H1 (cell line): ENCODE measurements at regions not wholly inside any gene's neighbourhood (a gene's known extent, or its start where the extent isn't known, plus 50 kb on each side); places are given as distances from the start of the nearest gene placed in this dataset.

Experiments used
- CTCF ChIA-PET: fragments of 300-600 bp; sonication (Branson Sonifier 250); formaldehyde crosslinking; loops from one replicate; lab custom pipeline; 2021; ENCODE audit not compliant: partially characterized antibody; lab: Charles Lee
- POLR2A ChIA-PET: fragments of 300-600 bp; sonication (Branson Sonifier 250); formaldehyde crosslinking; loops from one replicate; lab custom pipeline; 2021; ENCODE audit warnings: inconsistent platforms; ENCODE audit not compliant: partially characterized antibody; lab: Charles Lee
- DNase-seq, 2 experiments: peaks; one replicate each; pipeline versions ENCODE4 v3.0.0 to v3.0.0-alpha.2; 2010 to 2022; ENCODE audit warnings: low spot score in 2 of 2, low read depth in 1 of 2, mixed read lengths in 1 of 2
- FAIRE-seq: peaks from 2 replicates; lab custom pipeline; 2011; peaks lifted over from hg19 to GRCh38; lab: Jason Lieb, UNC
- H2AFZ ChIP-seq: 2 replicates; pipeline ENCODE4 v1.8.1; 2012; ENCODE audit warnings: low read length, inconsistent platforms
- H2AK5ac ChIP-seq: 2 replicates; pipeline ENCODE4 v1.6.1; 2013; ENCODE audit warnings: low read depth, low read length
- H2BK120ac ChIP-seq: replicated peaks from 2 replicates; pipeline ENCODE3; 2013; ENCODE audit warnings: low read depth, low read length, inconsistent platforms
- H2BK12ac ChIP-seq: 2 replicates; pipeline ENCODE4 v1.6.1; 2013; ENCODE audit warnings: low read depth, low read length
- H2BK15ac ChIP-seq: 2 replicates; pipeline ENCODE4 v1.6.1; 2013; ENCODE audit warnings: low read length
- H2BK20ac ChIP-seq: 2 replicates; pipeline ENCODE4 v1.6.1; 2013; ENCODE audit warnings: low read length
- H2BK5ac ChIP-seq: 2 replicates; pipeline ENCODE4 v1.6.1; 2013; ENCODE audit warnings: low read depth, low read length
- H3K14ac ChIP-seq: 2 replicates; pipeline ENCODE4 v1.6.1; 2013; ENCODE audit warnings: inconsistent platforms; ENCODE audit not compliant: insufficient read length
- H3K18ac ChIP-seq: 2 replicates; pipeline ENCODE4 v1.6.1; 2013; ENCODE audit warnings: low read length; ENCODE audit errors: extremely low read depth
- H3K23ac ChIP-seq: 2 replicates; pipeline ENCODE4 v1.6.1; 2013; ENCODE audit warnings: inconsistent platforms; ENCODE audit not compliant: insufficient read length
- H3K23me2 ChIP-seq: 2 replicates; pipeline ENCODE4 v1.6.1; 2013; ENCODE audit warnings: low read depth, low read length
- H3K27ac ChIP-seq: 2 replicates; pipeline ENCODE4 v1.6.1; 2011; ENCODE audit warnings: low read depth, low read length, inconsistent platforms
- H3K27me3 ChIP-seq, 4 experiments: replicated peaks in 1 of 4; 1 replicate in 1 of 4; 2 replicates in 3 of 4; pipeline versions ENCODE4 v1.6.1 to v1.8.1; 2011 to 2013; ENCODE audit warnings: low read length in 3 of 4, mild to moderate bottlenecking in 3 of 4, inconsistent platforms in 2 of 4, mixed read lengths in 2 of 4, moderate library complexity in 1 of 4; ENCODE audit not compliant: control insufficient read depth in 3 of 4, insufficient read depth in 3 of 4; ENCODE audit errors: extremely low read depth in 1 of 4
- H3K36me3 ChIP-seq, 4 experiments: 2 replicates each; pipeline versions ENCODE4 v1.6.1 to v1.8.1; 2011 to 2013; ENCODE audit warnings: mild to moderate bottlenecking in 4 of 4, low read length in 3 of 4, moderate library complexity in 2 of 4, control low read depth in 1 of 4, inconsistent platforms in 1 of 4; ENCODE audit not compliant: insufficient read depth in 4 of 4, control insufficient read depth in 2 of 4
- H3K4ac ChIP-seq: replicated peaks from 2 replicates; pipeline ENCODE3; 2013; ENCODE audit warnings: low read length, low read depth, mixed read lengths, inconsistent platforms; ENCODE audit not compliant: insufficient read length
- H3K4me1 ChIP-seq, 4 experiments: replicated peaks in 1 of 4; 1 replicate in 1 of 4; 2 replicates in 3 of 4; pipeline versions ENCODE4 v1.6.1 to v1.8.1; 2011 to 2013; ENCODE audit warnings: low read length in 3 of 4, inconsistent platforms in 2 of 4, mixed read lengths in 1 of 4; ENCODE audit not compliant: insufficient read depth in 4 of 4, control insufficient read depth in 3 of 4
- H3K4me2 ChIP-seq, 2 experiments: 2 replicates each; pipeline versions ENCODE4 v1.6.1 to v1.8.1; 2011 to 2013; ENCODE audit warnings: low read depth in 2 of 2, low read length in 2 of 2, control low read depth in 1 of 2, inconsistent platforms in 1 of 2, mild to moderate bottlenecking in 1 of 2; ENCODE audit not compliant: insufficient read depth in 1 of 2
- H3K4me3 ChIP-seq, 4 experiments: fragments of 200-600, 300-600 bp in 1 of 4; sonication (generic), shearing (Covaris generic), sonication (Bioruptor Twin) in 1 of 4; 2 replicates each; pipeline versions ENCODE4 v1.5.1 to v1.8.1; 2011 to 2016; ENCODE audit warnings: low read length in 4 of 4, low read depth in 3 of 4, control low read depth in 2 of 4, inconsistent platforms in 2 of 4, mild to moderate bottlenecking in 2 of 4, mixed read lengths in 1 of 4, moderate library complexity in 1 of 4; ENCODE audit not compliant: insufficient read depth in 2 of 4; ENCODE audit errors: extremely low read depth in 1 of 4
- H3K56ac ChIP-seq: replicated peaks from 2 replicates; pipeline ENCODE3; 2013; ENCODE audit warnings: low read depth, mild to moderate bottlenecking, mixed read lengths, low read length, inconsistent platforms; ENCODE audit not compliant: insufficient read length
- H3K79me1 ChIP-seq: 2 replicates; pipeline ENCODE4 v1.6.1; 2013; ENCODE audit warnings: low read depth, low read length, control low read depth
- H3K79me2 ChIP-seq, 2 experiments: 2 replicates each; pipeline versions ENCODE4 v1.6.1 to v1.8.1; 2012 to 2013; ENCODE audit warnings: low read length in 2 of 2, mild to moderate bottlenecking in 2 of 2, inconsistent platforms in 1 of 2; ENCODE audit not compliant: insufficient read depth in 2 of 2, control insufficient read depth in 1 of 2
- H3K9ac ChIP-seq, 4 experiments: replicated peaks in 1 of 4; 1 replicate in 1 of 4; 2 replicates in 3 of 4; pipeline versions ENCODE4 v1.6.1 to v1.8.1; 2011 to 2013; ENCODE audit warnings: low read depth in 3 of 4, low read length in 3 of 4, control low read depth in 2 of 4, mild to moderate bottlenecking in 2 of 4, moderate library complexity in 2 of 4, inconsistent platforms in 1 of 4; ENCODE audit errors: extremely low read depth in 1 of 4
- H3K9me3 ChIP-seq, 2 experiments: 2 replicates each; pipeline versions ENCODE4 v1.6.1 to v1.8.1; 2012 to 2013; ENCODE audit warnings: mild to moderate bottlenecking in 2 of 2, moderate library complexity in 2 of 2, control low read depth in 1 of 2, inconsistent platforms in 1 of 2, low read depth in 1 of 2, low read length in 1 of 2, mixed read lengths in 1 of 2; ENCODE audit not compliant: insufficient read depth in 2 of 2
- H4K20me1 ChIP-seq, 2 experiments: replicated peaks in 1 of 2; 2 replicates each; pipeline versions ENCODE3 to v1.8.1; 2011 to 2013; ENCODE audit warnings: inconsistent platforms in 2 of 2, low read length in 2 of 2, mild to moderate bottlenecking in 1 of 2; ENCODE audit not compliant: insufficient read depth in 2 of 2, control insufficient read depth in 1 of 2
- H4K5ac ChIP-seq: 2 replicates; pipeline ENCODE4 v1.6.1; 2013; ENCODE audit warnings: low read length, low read depth, mixed read lengths, inconsistent platforms; ENCODE audit not compliant: insufficient read length
- H4K8ac ChIP-seq: 2 replicates; pipeline ENCODE4 v1.8.0; 2013; ENCODE audit warnings: mild to moderate bottlenecking, moderate library complexity, low read length, inconsistent platforms; ENCODE audit not compliant: insufficient read depth; ENCODE audit errors: extremely low read depth
- H4K91ac ChIP-seq: replicated peaks from 2 replicates; pipeline ENCODE3; 2013; ENCODE audit warnings: low read length, mixed read lengths, inconsistent platforms; ENCODE audit not compliant: insufficient read length
- EZH2 ChIP-seq: fragments of 200-600 bp; sonication (generic); IDR thresholded peaks from 2 replicates; pipeline ENCODE4 v1.7.1; 2012; ENCODE audit warnings: low read depth, mild to moderate bottlenecking, moderate library complexity, low read length, inconsistent platforms; ENCODE audit not compliant: severe bottlenecking
- HDAC2 ChIP-seq, 2 experiments: fragments of 300-600 bp in 1 of 2; sonication (generic) in 1 of 2; IDR thresholded peaks; 2 replicates each; pipeline ENCODE4 v1.6.1; 2011 to 2012; ENCODE audit warnings: low read depth in 2 of 2, low read length in 2 of 2, mild to moderate bottlenecking in 2 of 2, moderate library complexity in 2 of 2, borderline replicate concordance in 1 of 2, inconsistent platforms in 1 of 2
- KDM5A ChIP-seq: fragments of 200-600 bp; IDR thresholded peaks from 2 replicates; pipeline ENCODE4 v1.7.1; 2012; ENCODE audit warnings: mild to moderate bottlenecking, low read length, inconsistent platforms, mixed read lengths
- POLR2A ChIP-seq, 2 experiments: IDR thresholded peaks; 1 replicate in 1 of 2; 2 replicates in 1 of 2; pipeline ENCODE4 v1.6.1; 2011; ENCODE audit warnings: low read depth in 2 of 2, low read length in 2 of 2, mild to moderate bottlenecking in 2 of 2; ENCODE audit errors: control extremely low read depth in 1 of 2
- SIN3A ChIP-seq, 2 experiments: IDR thresholded peaks in 1 of 2; conservative IDR thresholded peaks in 1 of 2; 2 replicates each; pipeline ENCODE4 v1.6.1; 2011 to 2012; ENCODE audit warnings: low read length in 2 of 2, improper control_type of control experiment in 1 of 2, low read depth in 1 of 2, mild to moderate bottlenecking in 1 of 2
- WGBS, 2 experiments: shearing (Covaris generic) in 1 of 2; methylation state at CpG; one replicate each; pipeline versions ENCODE4 v1.1.6 to v1.1.7; 2013 to 2015; ENCODE audit warnings: low lambda C conversion rate in 2 of 2, mixed read lengths in 2 of 2, inconsistent platforms in 1 of 2, low coverage in 1 of 2, missing lambda C conversion rate in 1 of 2; ENCODE audit not compliant: insufficient replicate concordance in 2 of 2, insufficient coverage in 1 of 2, insufficient read length in 1 of 2; ENCODE audit errors: extremely low coverage in 1 of 2, missing lambda C conversion rate in 1 of 2; 5-methylcytosine and 5-hydroxymethylcytosine counted together
- TF ChIP-seq, protein P1 (sequence below): IDR thresholded peaks from 2 replicates; pipeline ENCODE4 v1.6.1; 2012; ENCODE audit warnings: inconsistent platforms
- TF ChIP-seq, protein P2 (sequence below): IDR thresholded peaks from 2 replicates; pipeline ENCODE4 v1.6.1; 2011; ENCODE audit warnings: low read length, improper control_type of control experiment

DNA sequence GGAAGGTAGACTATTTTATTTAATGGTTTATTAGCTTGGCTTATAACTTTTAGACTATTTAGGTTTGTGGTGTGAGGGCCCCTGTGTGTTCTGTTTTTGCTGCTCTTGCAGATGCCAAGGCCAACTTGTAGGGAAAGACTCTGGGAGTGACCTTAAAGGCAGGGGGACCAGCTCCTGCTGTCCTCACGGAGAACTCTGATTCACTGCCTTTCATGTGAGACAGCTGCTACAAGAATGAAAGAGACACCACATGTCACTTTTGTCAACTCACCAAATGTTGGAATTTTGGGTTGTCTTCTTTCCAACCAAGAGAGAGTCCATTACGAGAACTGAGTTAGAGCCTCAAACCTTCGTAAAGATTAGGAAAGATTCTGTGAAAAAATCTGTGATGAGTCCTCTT is 258.3 kb upstream of the ADAMTSL1 start:
- no peak overlapping the region for H2BK120ac ChIP-seq
- H3K23me2 ChIP-seq: no peaks in the 10 kb centered on the region; the same call in 1 of the 2 replicates
- H3K4me1 ChIP-seq: peaks cover 0 to 4% (median 0%) of the 10 kb centered on the region in 4 experiments; a peak in 1 of 7 replicates
- no peaks in the 10 kb centered on the region for H3K79me1 ChIP-seq
- CTCF ChIA-PET: interaction anchor here (1.0 to 15.4 kb wide), 5 partner anchors 7 to 683 kb away, joined by 3 to 217 read pairs (median 3); no protein-coding TSS in a partner anchor
- H2BK5ac ChIP-seq: no peak overlapping the region
- no peak for DNase-seq
- H3K27me3 ChIP-seq: no peaks in the 10 kb centered on the region
- no peaks in the 10 kb centered on the region for H3K79me2 ChIP-seq
- no peak overlapping the region for H3K4me3 ChIP-seq
- POLR2A ChIA-PET: no interaction called here
- no peak overlapping the region for H2BK20ac ChIP-seq
- no peak overlapping the region for H4K5ac ChIP-seq
- WGBS, 2 experiments: 85% methylated on average over 3 of the region's 3 CpGs; no CpG with 5 or more reads in 1 of the 2 experiments
- no peak overlapping the region for H4K91ac ChIP-seq
- no peak overlapping the region for H2AFZ ChIP-seq
- no peak overlapping the region for H3K14ac ChIP-seq
- H4K8ac ChIP-seq: no peak overlapping the region
- no peak for FAIRE-seq
- H3K18ac ChIP-seq: no peak overlapping the region
- no peak overlapping the region for H3K23ac ChIP-seq
- no peaks in the 10 kb centered on the region for H4K20me1 ChIP-seq
- H3K56ac ChIP-seq: no peak overlapping the region
- no peak overlapping the region for H2AK5ac ChIP-seq
- H3K4ac ChIP-seq: no peak overlapping the region
- no peak overlapping the region for H2BK15ac ChIP-seq
- no peaks in the 10 kb centered on the region for H3K36me3 ChIP-seq
- TF ChIP-seq KDM5A (no peak), EZH2 (no peak), POLR2A (IDR thresholded peaks at IDR 0.05; ENCODE audit: control extremely low read depth in 1 of 2, low read depth in 2 of 2, low read length in 2 of 2) (no peak), SIN3A (conservative IDR thresholded peaks at IDR 0.05 in 1 of 2, IDR thresholded peaks at IDR 0.05 in 1 of 2; ENCODE audit: low read depth in 1 of 2, low read length in 2 of 2) (no peak), HDAC2 (IDR thresholded peaks at IDR 0.05; ENCODE audit: borderline replicate concordance in 1 of 2, low read depth in 2 of 2, low read length in 2 of 2) (no peak)
- TF ChIP-seq, protein P1, sequence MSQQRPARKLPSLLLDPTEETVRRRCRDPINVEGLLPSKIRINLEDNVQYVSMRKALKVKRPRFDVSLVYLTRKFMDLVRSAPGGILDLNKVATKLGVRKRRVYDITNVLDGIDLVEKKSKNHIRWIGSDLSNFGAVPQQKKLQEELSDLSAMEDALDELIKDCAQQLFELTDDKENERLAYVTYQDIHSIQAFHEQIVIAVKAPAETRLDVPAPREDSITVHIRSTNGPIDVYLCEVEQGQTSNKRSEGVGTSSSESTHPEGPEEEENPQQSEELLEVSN: no peak
- TF ChIP-seq, protein P2, sequence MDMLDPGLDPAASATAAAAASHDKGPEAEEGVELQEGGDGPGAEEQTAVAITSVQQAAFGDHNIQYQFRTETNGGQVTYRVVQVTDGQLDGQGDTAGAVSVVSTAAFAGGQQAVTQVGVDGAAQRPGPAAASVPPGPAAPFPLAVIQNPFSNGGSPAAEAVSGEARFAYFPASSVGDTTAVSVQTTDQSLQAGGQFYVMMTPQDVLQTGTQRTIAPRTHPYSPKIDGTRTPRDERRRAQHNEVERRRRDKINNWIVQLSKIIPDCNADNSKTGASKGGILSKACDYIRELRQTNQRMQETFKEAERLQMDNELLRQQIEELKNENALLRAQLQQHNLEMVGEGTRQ: no peak
- no peak overlapping the region for H3K4me2 ChIP-seq
- no peak overlapping the region for H3K27ac ChIP-seq
- H3K9me3 ChIP-seq: no peaks in the 10 kb centered on the region
- no peak overlapping the region for H3K9ac ChIP-seq
- no peak overlapping the region for H2BK12ac ChIP-seq
